ENCODE measurements at regions not wholly inside any gene's neighbourhood (a gene's known extent, or its start where the extent isn't known, plus 50 kb on each side); places are given as distances from the start of the nearest gene placed in this dataset.

- ChIA-PET POLR2A (no interaction called here), CTCF (no interaction called here)
- no peak for TF ChIP-seq CTCF (IDR thresholded peaks at IDR 0.05; ENCODE audit: unreplicated experiment)
- Mint-ChIP-seq H3K4me3 (ENCODE audit: unreplicated experiment) (no peak overlapping the region), H3K4me1 (ENCODE audit: insufficient read depth, unreplicated experiment) (no peaks in the 10 kb centered on the region), H3K9me3 (ENCODE audit: unreplicated experiment) (no peaks in the 10 kb centered on the region), H3K27ac (ENCODE audit: low read depth, unreplicated experiment) (no peak overlapping the region), H3K36me3 (ENCODE audit: insufficient read depth, unreplicated experiment) (no peaks in the 10 kb centered on the region), H3K27me3 (ENCODE audit: insufficient read depth, unreplicated experiment) (no peaks in the 10 kb centered on the region)
- intact Hi-C loops (cut with micrococcal nuclease), result no loop called here
- DNase-seq (ENCODE audit: unreplicated experiment), result no peak
- no TSS peak for BruUV-seq (replicated peaks)
Measured at GRCh38 chr3:87127281-87127680, 99.8 kb upstream of the CHMP2B start.

- ChIA-PET POLR2A (no interaction called here), CTCF (no interaction called here)
- Mint-ChIP-seq H3K4me1 (ENCODE audit: insufficient read depth, unreplicated experiment) (no peaks in the 10 kb centered on the region), H3K27me3 (ENCODE audit: insufficient read depth, unreplicated experiment) (no peaks in the 10 kb centered on the region), H3K4me3 (ENCODE audit: unreplicated experiment) (no peak overlapping the region), H3K36me3 (ENCODE audit: insufficient read depth, unreplicated experiment) (no peaks in the 10 kb centered on the region), H3K9me3 (ENCODE audit: unreplicated experiment) (no peaks in the 10 kb centered on the region), H3K27ac (ENCODE audit: low read depth, unreplicated experiment) (no peak overlapping the region)
- DNase-seq (ENCODE audit: unreplicated experiment), result no peak
- no TSS peak for BruUV-seq (replicated peaks)
- intact Hi-C loops (cut with micrococcal nuclease), result no loop called here
- no peak for TF ChIP-seq CTCF (IDR thresholded peaks at IDR 0.05; ENCODE audit: unreplicated experiment)
Measured at GRCh38 chr3:87126321-87126720, 100.8 kb upstream of the CHMP2B start.

- no peaks in the 10 kb centered on the region for H3K36me3 Mint-ChIP-seq (ENCODE audit: insufficient read depth, unreplicated experiment)
- no peak overlapping the region for H3K4me3 Mint-ChIP-seq (ENCODE audit: unreplicated experiment)
- TF ChIP-seq CTCF (IDR thresholded peaks at IDR 0.05; ENCODE audit: unreplicated experiment), result no peak
- no peak for DNase-seq (ENCODE audit: unreplicated experiment)
- no peaks in the 10 kb centered on the region for H3K4me1 Mint-ChIP-seq (ENCODE audit: insufficient read depth, unreplicated experiment)
- no peak overlapping the region for H3K27ac Mint-ChIP-seq (ENCODE audit: low read depth, unreplicated experiment)
- intact Hi-C loops (cut with micrococcal nuclease), result no loop called here
- no peaks in the 10 kb centered on the region for H3K9me3 Mint-ChIP-seq (ENCODE audit: unreplicated experiment)
- CTCF ChIA-PET, result interaction anchor here (0.6 kb wide), 1 partner anchor 65 kb away, joined by 3 read pairs; no protein-coding TSS in a partner anchor
- no peaks in the 10 kb centered on the region for H3K27me3 Mint-ChIP-seq (ENCODE audit: insufficient read depth, unreplicated experiment)
- POLR2A ChIA-PET, result no interaction called here
- BruUV-seq (replicated peaks), result no TSS peak
Measured at GRCh38 chr3:87125116-87125515, 102.0 kb upstream of the CHMP2B start.

- TF ChIP-seq CTCF (IDR thresholded peaks at IDR 0.05; ENCODE audit: unreplicated experiment), result no peak
Measured at GRCh38 chr3:87122766-87123165, 104.3 kb upstream of the CHMP2B start.

More at GRCh38 chr3:87122766-87123165, 104.3 kb upstream of the CHMP2B start:
- Mint-ChIP-seq H3K4me3 (ENCODE audit: unreplicated experiment) (no peak overlapping the region), H3K27ac (ENCODE audit: low read depth, unreplicated experiment) (no peak overlapping the region), H3K9me3 (ENCODE audit: unreplicated experiment) (no peaks in the 10 kb centered on the region), H3K4me1 (ENCODE audit: insufficient read depth, unreplicated experiment) (no peaks in the 10 kb centered on the region), H3K27me3 (ENCODE audit: insufficient read depth, unreplicated experiment) (no peaks in the 10 kb centered on the region), H3K36me3 (ENCODE audit: insufficient read depth, unreplicated experiment) (no peaks in the 10 kb centered on the region)
- intact Hi-C loops (cut with micrococcal nuclease), result no loop called here
- CTCF ChIA-PET, result interaction anchor here (1.1 kb wide), 1 partner anchor 45 kb away, joined by 3 read pairs; no protein-coding TSS in a partner anchor
- no TSS peak for BruUV-seq (replicated peaks)
- POLR2A ChIA-PET, result interaction anchor here (0.8 kb wide), 1 partner anchor 40 kb away, joined by 3 read pairs; no protein-coding TSS in a partner anchor
- DNase-seq (ENCODE audit: unreplicated experiment), result no peak

Measured in MCF 10A (cell line).